ENCODE measurements at regions not wholly inside any gene's neighbourhood (a gene's known extent, or its start where the extent isn't known, plus 50 kb on each side); places are given as distances from the start of the nearest gene placed in this dataset.

DNA sequence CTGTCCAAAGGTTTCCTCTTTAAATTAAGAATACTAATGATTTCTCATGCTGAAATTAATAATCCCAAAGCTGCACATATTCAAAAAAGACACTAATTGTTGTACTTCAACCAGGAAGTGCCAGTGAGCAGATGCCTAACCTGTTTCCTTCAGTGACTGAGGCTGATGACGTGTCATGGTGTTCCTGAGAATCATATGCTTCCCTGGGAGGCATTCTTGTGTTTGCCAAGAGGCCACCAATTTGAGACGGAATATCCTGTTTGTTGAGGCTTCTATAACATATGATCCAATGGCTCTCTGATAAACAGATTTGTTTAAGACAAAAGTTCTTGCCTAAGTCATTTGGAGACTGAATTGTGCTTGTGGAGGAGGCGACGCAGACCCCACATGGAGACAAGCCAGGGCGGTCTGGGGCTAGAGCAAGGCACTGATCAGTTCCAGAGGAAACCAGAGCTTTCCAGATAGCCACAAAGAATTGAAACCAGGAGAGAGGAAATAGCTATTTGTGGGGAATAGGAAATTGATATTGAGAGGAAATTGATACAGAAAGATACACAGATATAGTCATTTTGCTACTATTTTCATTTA lies 66.4 kb upstream of the ZNF608 start:
- Histone ChIP-seq H3K4me1 (ENCODE audit: control insufficient read depth in 1 of 2, insufficient read depth in 2 of 2, low read length in 2 of 2) (no peaks in the 10 kb centered on the region), H3K27ac (ENCODE audit: low read depth in 1 of 2, low read length in 2 of 2) (no peak overlapping the region), H3K36me3 (ENCODE audit: control insufficient read depth in 1 of 2, insufficient read depth in 2 of 2, low read length in 1 of 2) (no peaks in the 10 kb centered on the region), H3K4me3 (ENCODE audit: low read length in 2 of 2) (no peak overlapping the region), H3K27me3 (ENCODE audit: control insufficient read depth in 1 of 2, insufficient read depth in 2 of 2, low read length in 1 of 2) (no peaks in the 10 kb centered on the region), H3K9me3 (ENCODE audit: control insufficient read depth, low read length) (no peaks in the 10 kb centered on the region)
- intact Hi-C loops (cut with DNase I): no loop called here
- no peak for DNase-seq
- WGBS, 2 donors: 93 to 96% methylated on average over 5 of the region's 5 CpGs
- no peak for ATAC-seq (ENCODE audit: low FRiP score)

DNA sequence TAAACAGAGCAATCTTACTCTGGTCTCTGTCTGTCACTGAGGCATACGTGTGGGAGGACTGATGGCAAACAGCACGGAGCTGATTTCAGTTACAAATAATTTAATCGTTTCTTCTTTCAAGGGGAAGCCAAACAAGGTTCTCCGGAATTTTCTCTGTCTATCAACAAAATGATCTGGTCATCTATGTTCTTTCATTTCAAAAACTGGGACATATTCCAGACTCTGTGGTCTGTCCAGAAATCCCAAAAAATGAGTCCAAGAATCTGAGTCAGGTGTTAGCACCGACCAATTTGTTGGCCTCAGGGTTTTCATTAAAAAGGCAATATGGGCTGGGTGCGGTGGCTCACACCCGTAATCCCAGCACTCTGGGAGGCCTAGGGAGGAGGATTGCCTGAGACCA lies 69.9 kb upstream of the ZNF608 start:
- Histone ChIP-seq H3K4me3 (ENCODE audit: low read length in 2 of 2) (no peak overlapping the region), H3K9me3 (ENCODE audit: control insufficient read depth, low read length) (no peaks in the 10 kb centered on the region), H3K4me1 (ENCODE audit: control insufficient read depth in 1 of 2, insufficient read depth in 2 of 2, low read length in 2 of 2) (no peaks in the 10 kb centered on the region), H3K36me3 (ENCODE audit: control insufficient read depth in 1 of 2, insufficient read depth in 2 of 2, low read length in 1 of 2) (no peaks in the 10 kb centered on the region), H3K27ac (ENCODE audit: low read depth in 1 of 2, low read length in 2 of 2) (no peak overlapping the region), H3K27me3 (ENCODE audit: control insufficient read depth in 1 of 2, insufficient read depth in 2 of 2, low read length in 1 of 2) (no peaks in the 10 kb centered on the region)
- 90 to 91% methylated on average over 7 of the region's 7 CpGs for WGBS, 2 donors
- no peak for ATAC-seq (ENCODE audit: low FRiP score)
- intact Hi-C loops (cut with DNase I): no loop called here
- DNase-seq: no peak

DNA sequence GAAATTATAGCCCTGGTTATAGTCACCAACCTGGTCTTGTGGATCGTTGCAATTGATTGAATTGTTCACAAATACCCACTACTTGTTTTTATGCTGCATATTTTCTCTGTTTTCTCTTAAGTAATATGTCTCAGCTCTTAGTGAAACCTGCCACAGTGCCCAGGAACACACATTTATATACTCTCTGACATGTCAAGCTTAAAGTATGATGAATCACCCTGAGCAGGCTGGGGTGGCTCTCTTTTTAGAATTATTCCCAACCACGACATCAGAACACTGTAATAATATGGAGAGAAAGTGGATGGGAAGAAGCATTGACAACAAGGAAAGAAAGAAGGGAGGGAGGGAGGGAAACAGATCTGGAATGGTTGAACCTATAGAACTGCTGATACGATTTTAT lies 72.8 kb upstream of the ZNF608 start:
- H3K9me3 ChIP-seq (ENCODE audit: control insufficient read depth, low read length): no peaks in the 10 kb centered on the region
- no peaks in the 10 kb centered on the region for H3K27me3 ChIP-seq (ENCODE audit: control insufficient read depth in 1 of 2, insufficient read depth in 2 of 2, low read length in 1 of 2)
- 62 to 72% methylated on average over 3 of the region's 3 CpGs for WGBS, 2 donors
- H3K4me3 ChIP-seq (ENCODE audit: low read length in 2 of 2): no peak overlapping the region
- H3K27ac ChIP-seq (ENCODE audit: low read depth in 1 of 2, low read length in 2 of 2): no peak overlapping the region
- peaks cover 0 to 3% of the 10 kb centered on the region in 2 donors for H3K4me1 ChIP-seq (ENCODE audit: control insufficient read depth in 1 of 2, insufficient read depth in 2 of 2, low read length in 2 of 2)
- DNase-seq: no peak
- no peak for ATAC-seq (ENCODE audit: low FRiP score)
- H3K36me3 ChIP-seq (ENCODE audit: control insufficient read depth in 1 of 2, insufficient read depth in 2 of 2, low read length in 1 of 2): no peaks in the 10 kb centered on the region
- intact Hi-C loops (cut with DNase I): no loop called here

DNA sequence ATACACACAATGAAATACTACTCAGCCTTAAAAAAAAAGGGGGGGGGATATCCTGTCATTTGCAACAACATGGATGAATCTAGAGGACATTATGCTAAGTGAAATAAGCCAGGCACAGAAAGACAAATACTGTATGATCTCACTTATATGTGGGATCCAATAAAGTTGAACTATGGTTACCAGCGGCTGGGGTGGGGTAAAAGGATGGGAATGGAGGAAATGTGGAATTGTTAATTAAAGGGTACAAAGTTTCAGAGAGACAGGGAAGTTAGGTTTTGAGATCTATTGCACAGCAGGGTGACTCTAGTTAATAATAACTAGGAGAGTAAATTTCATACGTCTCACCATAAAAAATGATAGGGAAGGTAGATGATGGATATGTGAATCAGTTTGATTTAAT lies 76.2 kb upstream of the ZNF608 start:
- WGBS, 2 donors: 89 to 92% methylated on average over 2 of the region's 2 CpGs
- H3K4me3 ChIP-seq (ENCODE audit: low read length in 2 of 2): no peak overlapping the region
- H3K9me3 ChIP-seq (ENCODE audit: control insufficient read depth, low read length): no peaks in the 10 kb centered on the region
- H3K27ac ChIP-seq (ENCODE audit: low read depth in 1 of 2, low read length in 2 of 2): no peak overlapping the region
- intact Hi-C loops (cut with DNase I): no loop called here
- H3K4me1 ChIP-seq (ENCODE audit: control insufficient read depth in 1 of 2, insufficient read depth in 2 of 2, low read length in 2 of 2): peaks cover 0 to 3% of the 10 kb centered on the region in 2 donors
- ATAC-seq (ENCODE audit: low FRiP score) (no peak), DNase-seq (no peak)
- H3K27me3 ChIP-seq (ENCODE audit: control insufficient read depth in 1 of 2, insufficient read depth in 2 of 2, low read length in 1 of 2): no peaks in the 10 kb centered on the region
- no peaks in the 10 kb centered on the region for H3K36me3 ChIP-seq (ENCODE audit: control insufficient read depth in 1 of 2, insufficient read depth in 2 of 2, low read length in 1 of 2)

DNA sequence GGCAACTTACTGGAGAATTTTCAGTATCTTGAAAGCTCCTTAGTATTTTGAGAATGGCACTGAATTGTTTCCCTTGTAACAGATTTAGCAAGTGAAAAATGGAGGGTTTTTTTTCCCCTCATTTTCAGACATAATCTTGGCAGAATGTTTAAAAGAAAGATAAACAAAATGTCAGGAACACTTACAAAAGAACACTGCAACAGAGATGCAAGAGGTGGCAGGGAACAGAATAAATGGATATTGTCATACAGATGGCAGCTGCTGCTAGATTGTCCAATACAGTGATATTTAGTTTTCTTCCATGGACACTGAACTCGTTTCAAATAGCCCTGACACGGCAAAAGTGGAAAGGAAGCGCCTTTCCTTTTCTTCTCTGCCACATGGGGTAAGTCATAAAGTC lies 76.9 kb upstream of the ZNF608 start:
- no peaks in the 10 kb centered on the region for H3K27me3 ChIP-seq (ENCODE audit: control insufficient read depth in 1 of 2, insufficient read depth in 2 of 2, low read length in 1 of 2)
- ATAC-seq (ENCODE audit: low FRiP score) (no peak), DNase-seq (no peak)
- no peak overlapping the region for H3K27ac ChIP-seq (ENCODE audit: low read depth in 1 of 2, low read length in 2 of 2)
- intact Hi-C loops (cut with DNase I): no loop called here
- peaks cover 0 to 3% of the 10 kb centered on the region in 2 donors for H3K4me1 ChIP-seq (ENCODE audit: control insufficient read depth in 1 of 2, insufficient read depth in 2 of 2, low read length in 2 of 2)
- H3K9me3 ChIP-seq (ENCODE audit: control insufficient read depth, low read length): no peaks in the 10 kb centered on the region
- H3K36me3 ChIP-seq (ENCODE audit: control insufficient read depth in 1 of 2, insufficient read depth in 2 of 2, low read length in 1 of 2): no peaks in the 10 kb centered on the region
- H3K4me3 ChIP-seq (ENCODE audit: low read length in 2 of 2): no peak overlapping the region
- 4 to 8% methylated on average over 3 of the region's 3 CpGs for WGBS, 2 donors

DNA sequence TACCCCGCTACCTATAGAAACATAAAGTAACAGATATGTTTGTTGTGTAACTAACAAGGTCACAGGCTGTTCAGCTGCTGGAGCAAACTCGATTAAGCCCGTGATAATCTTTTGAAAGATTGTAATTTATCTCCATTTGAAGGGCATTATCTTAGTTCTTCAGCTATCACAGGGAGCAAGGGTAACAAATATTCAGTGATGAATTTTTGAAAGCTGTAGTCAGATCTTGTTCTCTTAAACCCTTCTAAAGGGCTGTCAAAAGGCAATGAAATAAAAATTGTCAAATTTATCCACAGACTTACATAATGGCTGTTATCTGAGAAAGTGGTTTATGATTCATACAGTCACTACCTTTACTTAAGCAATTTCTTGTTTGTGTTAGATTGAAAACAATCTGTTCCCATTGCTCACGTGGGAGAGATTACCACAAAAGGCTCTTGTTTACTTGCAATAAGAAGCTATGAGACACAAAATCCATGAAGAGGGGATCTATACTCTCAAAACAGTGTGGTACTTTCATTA lies 78.3 kb upstream of the ZNF608 start:
- DNase-seq (no peak), ATAC-seq (ENCODE audit: low FRiP score) (no peak)
- Histone ChIP-seq H3K36me3 (ENCODE audit: control insufficient read depth in 1 of 2, insufficient read depth in 2 of 2, low read length in 1 of 2) (no peaks in the 10 kb centered on the region), H3K4me3 (ENCODE audit: low read length in 2 of 2) (no peak overlapping the region), H3K27me3 (ENCODE audit: control insufficient read depth in 1 of 2, insufficient read depth in 2 of 2, low read length in 1 of 2) (no peaks in the 10 kb centered on the region), H3K4me1 (ENCODE audit: control insufficient read depth in 1 of 2, insufficient read depth in 2 of 2, low read length in 2 of 2) (peaks cover 0 to 3% of the 10 kb centered on the region in 2 donors), H3K27ac (ENCODE audit: low read depth in 1 of 2, low read length in 2 of 2) (no peak overlapping the region), H3K9me3 (ENCODE audit: control insufficient read depth, low read length) (no peaks in the 10 kb centered on the region)
- WGBS, 2 donors: 57 to 60% methylated on average over 4 of the region's 4 CpGs
- intact Hi-C loops (cut with DNase I): no loop called here

DNA sequence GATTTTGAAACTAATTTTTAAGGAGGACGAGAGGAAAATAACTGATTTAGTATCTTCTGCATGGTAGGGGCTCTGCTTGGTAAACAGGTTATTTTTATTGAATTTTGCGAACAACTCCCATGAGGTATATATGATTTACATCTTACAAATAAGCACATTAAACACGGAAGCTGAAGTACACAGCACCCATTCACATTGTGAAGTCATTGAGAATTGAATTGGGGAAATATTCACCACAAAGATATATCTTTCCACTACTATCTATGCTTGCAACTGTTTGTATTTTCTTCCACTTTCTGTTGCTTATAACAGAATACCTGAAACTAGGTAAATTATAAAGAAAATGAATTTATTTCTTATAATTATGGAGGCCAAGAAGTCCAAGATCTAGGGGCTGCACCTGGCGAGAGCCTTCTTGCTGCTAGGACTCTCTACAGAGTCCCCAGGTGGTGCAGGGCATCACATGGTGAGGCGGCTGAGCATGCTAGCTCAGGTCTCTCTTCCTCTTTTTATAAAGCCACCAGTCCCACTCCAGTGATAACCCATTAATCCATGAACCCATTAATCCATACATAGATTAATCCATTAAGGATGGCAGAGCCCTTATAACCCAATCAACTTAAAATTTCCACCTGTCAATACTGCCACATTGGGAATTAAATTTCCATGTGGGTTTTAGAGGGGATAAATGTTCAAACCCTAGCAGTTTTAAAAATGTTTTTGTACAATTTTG lies 79.0 kb upstream of the ZNF608 start:
- intact Hi-C loops (cut with DNase I): no loop called here
- peaks cover 0 to 3% of the 10 kb centered on the region in 2 donors for H3K4me1 ChIP-seq (ENCODE audit: control insufficient read depth in 1 of 2, insufficient read depth in 2 of 2, low read length in 2 of 2)
- no peak overlapping the region for H3K27ac ChIP-seq (ENCODE audit: low read depth in 1 of 2, low read length in 2 of 2)
- 96 to 97% methylated on average over 5 of the region's 5 CpGs for WGBS, 2 donors
- H3K4me3 ChIP-seq (ENCODE audit: low read length in 2 of 2): no peak overlapping the region
- H3K36me3 ChIP-seq (ENCODE audit: control insufficient read depth in 1 of 2, insufficient read depth in 2 of 2, low read length in 1 of 2): no peaks in the 10 kb centered on the region
- no peak for DNase-seq
- H3K27me3 ChIP-seq (ENCODE audit: control insufficient read depth in 1 of 2, insufficient read depth in 2 of 2, low read length in 1 of 2): no peaks in the 10 kb centered on the region
- no peak for ATAC-seq (ENCODE audit: low FRiP score)
- H3K9me3 ChIP-seq (ENCODE audit: control insufficient read depth, low read length): no peaks in the 10 kb centered on the region

DNA sequence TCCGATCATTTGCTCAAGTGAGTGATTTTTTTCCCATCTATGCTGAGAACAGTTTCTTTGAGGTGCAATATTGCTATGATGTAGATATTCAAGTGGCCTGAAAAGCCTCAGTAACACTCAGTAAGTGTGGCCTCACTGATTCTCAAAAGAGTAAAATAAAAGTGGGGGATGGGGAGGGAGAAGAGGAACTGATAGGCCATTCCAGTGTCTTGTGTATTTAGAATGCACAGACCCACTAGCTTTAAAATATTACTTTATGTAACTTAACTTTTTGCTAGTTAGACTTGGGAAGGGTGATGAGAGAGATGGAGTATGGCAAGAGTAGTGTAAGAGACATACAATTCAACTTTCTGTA lies 79.5 kb upstream of the ZNF608 start:
- no peaks in the 10 kb centered on the region for H3K36me3 ChIP-seq (ENCODE audit: control insufficient read depth in 1 of 2, insufficient read depth in 2 of 2, low read length in 1 of 2)
- no peak overlapping the region for H3K27ac ChIP-seq (ENCODE audit: low read depth in 1 of 2, low read length in 2 of 2)
- H3K9me3 ChIP-seq (ENCODE audit: control insufficient read depth, low read length): no peaks in the 10 kb centered on the region
- DNase-seq (no peak), ATAC-seq (ENCODE audit: low FRiP score) (no peak)
- H3K4me1 ChIP-seq (ENCODE audit: control insufficient read depth in 1 of 2, insufficient read depth in 2 of 2, low read length in 2 of 2): peaks cover 0 to 3% of the 10 kb centered on the region in 2 donors
- H3K4me3 ChIP-seq (ENCODE audit: low read length in 2 of 2): no peak overlapping the region
- no peaks in the 10 kb centered on the region for H3K27me3 ChIP-seq (ENCODE audit: control insufficient read depth in 1 of 2, insufficient read depth in 2 of 2, low read length in 1 of 2)
- WGBS, 2 donors: 93 to 98% methylated on average over 1 of the region's 1 CpG
- intact Hi-C loops (cut with DNase I): no loop called here

DNA sequence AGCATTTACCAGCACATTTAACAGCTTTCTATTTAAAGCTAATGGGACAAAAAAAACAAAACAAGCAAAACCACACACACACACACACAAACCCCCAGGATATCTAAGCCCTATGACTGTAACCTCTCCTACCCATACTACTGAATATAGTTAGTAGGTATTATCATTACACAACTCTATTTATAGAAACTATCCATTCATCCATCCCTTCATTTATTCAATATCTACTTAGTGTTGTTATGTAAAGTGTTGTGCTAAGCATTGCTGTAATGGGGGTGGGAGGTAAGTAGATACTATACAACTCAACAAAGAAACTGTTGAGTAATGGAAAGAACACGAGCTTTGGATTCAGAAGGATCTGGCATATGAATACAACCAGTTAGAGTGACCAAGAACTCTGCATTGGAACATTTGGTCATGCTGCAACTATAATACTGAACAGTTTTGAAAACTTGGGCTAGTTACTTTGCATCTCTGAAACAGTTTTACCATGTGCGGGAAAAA lies 82.3 kb upstream of the ZNF608 start:
- intact Hi-C loops (cut with DNase I): no loop called here
- Histone ChIP-seq H3K27me3 (ENCODE audit: control insufficient read depth in 1 of 2, insufficient read depth in 2 of 2, low read length in 1 of 2) (no peaks in the 10 kb centered on the region), H3K4me3 (ENCODE audit: low read length in 2 of 2) (no peak overlapping the region), H3K27ac (ENCODE audit: low read depth in 1 of 2, low read length in 2 of 2) (no peak overlapping the region), H3K4me1 (ENCODE audit: control insufficient read depth in 1 of 2, insufficient read depth in 2 of 2, low read length in 2 of 2) (no peaks in the 10 kb centered on the region), H3K36me3 (ENCODE audit: control insufficient read depth in 1 of 2, insufficient read depth in 2 of 2, low read length in 1 of 2) (no peaks in the 10 kb centered on the region), H3K9me3 (ENCODE audit: control insufficient read depth, low read length) (no peaks in the 10 kb centered on the region)
- WGBS, 2 donors: 91% methylated on average over 2 of the region's 2 CpGs
- DNase-seq: no peak
- ATAC-seq (ENCODE audit: low FRiP score): no peak
